HFFc6 (cell line): ENCODE measurements at regions not wholly inside any gene's neighbourhood (a gene's known extent, or its start where the extent isn't known, plus 50 kb on each side); places are given as distances from the start of the nearest gene placed in this dataset.

Source experiments
- DNase-seq: peaks from one replicate; pipeline ENCODE4 v3.0.0-alpha.2; 2018
- H3K27ac Mint-ChIP-seq: 2 replicates; pipeline ENCODE4 v1.8.0; 2020; ENCODE audit warnings: mild to moderate bottlenecking, mixed read lengths
- H3K27me3 Mint-ChIP-seq: 2 replicates; pipeline ENCODE4 v1.8.0; 2021; ENCODE audit warnings: mild to moderate bottlenecking, moderate library complexity, mixed read lengths; ENCODE audit not compliant: insufficient read depth
- H3K36me3 Mint-ChIP-seq: 2 replicates; pipeline ENCODE4 v1.8.0; 2021; ENCODE audit warnings: low read depth, mixed read lengths
- H3K4me1 Mint-ChIP-seq: 2 replicates; pipeline ENCODE4 v1.8.0; 2020; ENCODE audit warnings: low read depth, mixed read lengths
- H3K4me3 Mint-ChIP-seq: 2 replicates; pipeline ENCODE4 v1.8.0; 2020; ENCODE audit warnings: mild to moderate bottlenecking, moderate library complexity, mixed read lengths
- H3K9me3 Mint-ChIP-seq: 2 replicates; pipeline ENCODE4 v1.8.0; 2020; ENCODE audit warnings: mild to moderate bottlenecking, mixed read lengths
- CTCF ChIP-seq: fragments of 200-600 bp; sonication (generic); IDR thresholded peaks from 2 replicates; pipeline ENCODE4 v1.5.0; 2021; ENCODE audit warnings: antibody characterized with exemption, mild to moderate bottlenecking

GRCh38 chr12:116498471-116498870 lies 60.7 kb upstream of the MAP1LC3B2 start:
- Mint-ChIP-seq H3K4me1 (peaks cover 37% of the 10 kb centered on the region), H3K4me3 (no peak overlapping the region), H3K27ac (no peak overlapping the region), H3K27me3 (peaks cover 4% of the 10 kb centered on the region), H3K9me3 (no peaks in the 10 kb centered on the region), H3K36me3 (peaks cover 4% of the 10 kb centered on the region; the same call in 1 of the 2 replicates)
- DNase-seq, result no peak
- TF ChIP-seq CTCF, result no peak

- Mint-ChIP-seq H3K27me3 (peaks cover 4% of the 10 kb centered on the region), H3K27ac (no peak overlapping the region)
Measured at GRCh38 chr12:116502141-116502725, 56.9 kb upstream of the MAP1LC3B2 start.

GRCh38 chr12:116502989-116503496 lies 56.1 kb upstream of the MAP1LC3B2 start:
- Mint-ChIP-seq H3K27ac (no peak overlapping the region), H3K4me1 (peaks cover 8% of the 10 kb centered on the region), H3K4me3 (no peak overlapping the region), H3K27me3 (peaks cover 4% of the 10 kb centered on the region), H3K36me3 (no peaks in the 10 kb centered on the region), H3K9me3 (no peaks in the 10 kb centered on the region)
- no peak for TF ChIP-seq CTCF
- DNase-seq, result no peak

More at GRCh38 chr12:116502141-116502725, 56.9 kb upstream of the MAP1LC3B2 start:
- no peak for DNase-seq
- H3K4me1 Mint-ChIP-seq, result peaks cover 10% of the 10 kb centered on the region
- no peaks in the 10 kb centered on the region for H3K36me3 Mint-ChIP-seq
- TF ChIP-seq CTCF, result no peak
- no peaks in the 10 kb centered on the region for H3K9me3 Mint-ChIP-seq
- no peak overlapping the region for H3K4me3 Mint-ChIP-seq

- H3K27ac Mint-ChIP-seq, result no peak overlapping the region
- H3K4me1 Mint-ChIP-seq, result peaks cover 6% of the 10 kb centered on the region; the same call in 1 of the 2 replicates
Measured at GRCh38 chr12:116504438-116504837, 54.7 kb upstream of the MAP1LC3B2 start.

GRCh38 chr12:116506697-116507064 lies 52.5 kb upstream of the MAP1LC3B2 start:
- Mint-ChIP-seq H3K27ac (no peak overlapping the region), H3K9me3 (no peaks in the 10 kb centered on the region), H3K36me3 (no peaks in the 10 kb centered on the region), H3K4me3 (no peak overlapping the region), H3K4me1 (peaks cover 6% of the 10 kb centered on the region; the same call in 1 of the 2 replicates), H3K27me3 (peaks cover 2% of the 10 kb centered on the region; the same call in 1 of the 2 replicates)
- DNase-seq, result no peak
- TF ChIP-seq CTCF, result no peak

More at GRCh38 chr12:116504438-116504837, 54.7 kb upstream of the MAP1LC3B2 start:
- no peak for TF ChIP-seq CTCF
- H3K36me3 Mint-ChIP-seq, result no peaks in the 10 kb centered on the region
- DNase-seq, result no peak
- peaks cover 4% of the 10 kb centered on the region for H3K27me3 Mint-ChIP-seq
- H3K9me3 Mint-ChIP-seq, result no peaks in the 10 kb centered on the region
- H3K4me3 Mint-ChIP-seq, result no peak overlapping the region
